ENCODE measurements at regions not wholly inside any gene's neighbourhood (a gene's known extent, or its start where the extent isn't known, plus 50 kb on each side); places are given as distances from the start of the nearest gene placed in this dataset.

- Histone ChIP-seq H3K9ac (ENCODE audit: low read depth, low read length) (no peak overlapping the region), H3K27me3 (ENCODE audit: control insufficient read depth, insufficient read depth, low read length) (no peaks in the 10 kb centered on the region), H3K4me3 (ENCODE audit: low read depth, low read length) (no peak overlapping the region)
Measured at GRCh38 chr2:105691947-105692390, 52.7 kb upstream of the NCK2 start.

GRCh38 chr2:105690566-105690965, 54.1 kb upstream of the NCK2 start:
- Histone ChIP-seq H3K4me1 (ENCODE audit: control insufficient read depth, insufficient read depth, low read length) (peaks cover 2% of the 10 kb centered on the region), H3K27me3 (ENCODE audit: control insufficient read depth, insufficient read depth, low read length) (no peaks in the 10 kb centered on the region), H3K4me3 (ENCODE audit: low read depth, low read length) (no peak overlapping the region), H3K36me3 (ENCODE audit: control insufficient read depth, insufficient read depth, low read length) (no peaks in the 10 kb centered on the region), H3K9ac (ENCODE audit: low read depth, low read length) (no peak overlapping the region), H3K9me3 (ENCODE audit: control insufficient read depth, insufficient read depth, low read length) (no peaks in the 10 kb centered on the region)

More at GRCh38 chr2:105691947-105692390, 52.7 kb upstream of the NCK2 start:
- Histone ChIP-seq H3K4me1 (ENCODE audit: control insufficient read depth, insufficient read depth, low read length) (peaks cover 2% of the 10 kb centered on the region), H3K9me3 (ENCODE audit: control insufficient read depth, insufficient read depth, low read length) (no peaks in the 10 kb centered on the region), H3K36me3 (ENCODE audit: control insufficient read depth, insufficient read depth, low read length) (no peaks in the 10 kb centered on the region)

GRCh38 chr2:105689484-105689883, 55.2 kb upstream of the NCK2 start:
- Histone ChIP-seq H3K4me1 (ENCODE audit: control insufficient read depth, insufficient read depth, low read length) (peaks cover 2% of the 10 kb centered on the region), H3K9me3 (ENCODE audit: control insufficient read depth, insufficient read depth, low read length) (no peaks in the 10 kb centered on the region), H3K27me3 (ENCODE audit: control insufficient read depth, insufficient read depth, low read length) (no peaks in the 10 kb centered on the region), H3K9ac (ENCODE audit: low read depth, low read length) (no peak overlapping the region), H3K36me3 (ENCODE audit: control insufficient read depth, insufficient read depth, low read length) (no peaks in the 10 kb centered on the region), H3K4me3 (ENCODE audit: low read depth, low read length) (no peak overlapping the region)

GRCh38 chr2:105688946-105689345, 55.8 kb upstream of the NCK2 start:
- no peaks in the 10 kb centered on the region for H3K9me3 ChIP-seq (ENCODE audit: control insufficient read depth, insufficient read depth, low read length)
- H3K27me3 ChIP-seq (ENCODE audit: control insufficient read depth, insufficient read depth, low read length), result no peaks in the 10 kb centered on the region
- H3K4me1 ChIP-seq (ENCODE audit: control insufficient read depth, insufficient read depth, low read length), result peaks cover 2% of the 10 kb centered on the region

GRCh38 chr2:105686588-105686987, 58.1 kb upstream of the NCK2 start:
- Histone ChIP-seq H3K9me3 (ENCODE audit: control insufficient read depth, insufficient read depth, low read length) (no peaks in the 10 kb centered on the region), H3K27me3 (ENCODE audit: control insufficient read depth, insufficient read depth, low read length) (no peaks in the 10 kb centered on the region), H3K4me3 (ENCODE audit: low read depth, low read length) (no peak overlapping the region), H3K36me3 (ENCODE audit: control insufficient read depth, insufficient read depth, low read length) (no peaks in the 10 kb centered on the region), H3K9ac (ENCODE audit: low read depth, low read length) (no peak overlapping the region), H3K4me1 (ENCODE audit: control insufficient read depth, insufficient read depth, low read length) (no peaks in the 10 kb centered on the region)

More at GRCh38 chr2:105688946-105689345, 55.8 kb upstream of the NCK2 start:
- Histone ChIP-seq H3K4me3 (ENCODE audit: low read depth, low read length) (no peak overlapping the region), H3K36me3 (ENCODE audit: control insufficient read depth, insufficient read depth, low read length) (no peaks in the 10 kb centered on the region), H3K9ac (ENCODE audit: low read depth, low read length) (no peak overlapping the region)

- Histone ChIP-seq H3K4me1 (ENCODE audit: control insufficient read depth, insufficient read depth, low read length) (no peaks in the 10 kb centered on the region), H3K36me3 (ENCODE audit: control insufficient read depth, insufficient read depth, low read length) (no peaks in the 10 kb centered on the region), H3K27me3 (ENCODE audit: control insufficient read depth, insufficient read depth, low read length) (no peaks in the 10 kb centered on the region), H3K9ac (ENCODE audit: low read depth, low read length) (no peak overlapping the region), H3K9me3 (ENCODE audit: control insufficient read depth, insufficient read depth, low read length) (no peaks in the 10 kb centered on the region), H3K4me3 (ENCODE audit: low read depth, low read length) (no peak overlapping the region)
Measured at GRCh38 chr2:105683011-105683492, 61.7 kb upstream of the NCK2 start.

GRCh38 chr2:105682401-105682800, 62.3 kb upstream of the NCK2 start:
- H3K4me3 ChIP-seq (ENCODE audit: low read depth, low read length), result no peak overlapping the region
- H3K4me1 ChIP-seq (ENCODE audit: control insufficient read depth, insufficient read depth, low read length), result no peaks in the 10 kb centered on the region
- H3K9ac ChIP-seq (ENCODE audit: low read depth, low read length), result no peak overlapping the region
- no peaks in the 10 kb centered on the region for H3K9me3 ChIP-seq (ENCODE audit: control insufficient read depth, insufficient read depth, low read length)
- no peaks in the 10 kb centered on the region for H3K36me3 ChIP-seq (ENCODE audit: control insufficient read depth, insufficient read depth, low read length)
- no peaks in the 10 kb centered on the region for H3K27me3 ChIP-seq (ENCODE audit: control insufficient read depth, insufficient read depth, low read length)

GRCh38 chr2:105681927-105682326, 62.8 kb upstream of the NCK2 start:
- no peaks in the 10 kb centered on the region for H3K9me3 ChIP-seq (ENCODE audit: control insufficient read depth, insufficient read depth, low read length)
- H3K36me3 ChIP-seq (ENCODE audit: control insufficient read depth, insufficient read depth, low read length), result no peaks in the 10 kb centered on the region

GRCh38 chr2:105680357-105680756, 64.4 kb upstream of the NCK2 start:
- no peaks in the 10 kb centered on the region for H3K9me3 ChIP-seq (ENCODE audit: control insufficient read depth, insufficient read depth, low read length)
- no peaks in the 10 kb centered on the region for H3K4me1 ChIP-seq (ENCODE audit: control insufficient read depth, insufficient read depth, low read length)
- no peak overlapping the region for H3K4me3 ChIP-seq (ENCODE audit: low read depth, low read length)
- peaks cover 2% of the 10 kb centered on the region for H3K27me3 ChIP-seq (ENCODE audit: control insufficient read depth, insufficient read depth, low read length)
- no peak overlapping the region for H3K9ac ChIP-seq (ENCODE audit: low read depth, low read length)
- H3K36me3 ChIP-seq (ENCODE audit: control insufficient read depth, insufficient read depth, low read length), result no peaks in the 10 kb centered on the region

More at GRCh38 chr2:105681927-105682326, 62.8 kb upstream of the NCK2 start:
- H3K4me1 ChIP-seq (ENCODE audit: control insufficient read depth, insufficient read depth, low read length), result no peaks in the 10 kb centered on the region
- no peaks in the 10 kb centered on the region for H3K27me3 ChIP-seq (ENCODE audit: control insufficient read depth, insufficient read depth, low read length)
- no peak overlapping the region for H3K4me3 ChIP-seq (ENCODE audit: low read depth, low read length)
- no peak overlapping the region for H3K9ac ChIP-seq (ENCODE audit: low read depth, low read length)

GRCh38 chr2:105678346-105678745, 66.4 kb upstream of the NCK2 start:
- Histone ChIP-seq H3K4me3 (ENCODE audit: low read depth, low read length) (no peak overlapping the region), H3K36me3 (ENCODE audit: control insufficient read depth, insufficient read depth, low read length) (no peaks in the 10 kb centered on the region), H3K9ac (ENCODE audit: low read depth, low read length) (no peak overlapping the region), H3K27me3 (ENCODE audit: control insufficient read depth, insufficient read depth, low read length) (peaks cover 2% of the 10 kb centered on the region), H3K4me1 (ENCODE audit: control insufficient read depth, insufficient read depth, low read length) (no peaks in the 10 kb centered on the region), H3K9me3 (ENCODE audit: control insufficient read depth, insufficient read depth, low read length) (no peaks in the 10 kb centered on the region)

GRCh38 chr2:105677901-105678300, 66.8 kb upstream of the NCK2 start:
- no peak overlapping the region for H3K9ac ChIP-seq (ENCODE audit: low read depth, low read length)
- no peaks in the 10 kb centered on the region for H3K4me1 ChIP-seq (ENCODE audit: control insufficient read depth, insufficient read depth, low read length)
- H3K4me3 ChIP-seq (ENCODE audit: low read depth, low read length), result no peak overlapping the region
- peaks cover 2% of the 10 kb centered on the region for H3K27me3 ChIP-seq (ENCODE audit: control insufficient read depth, insufficient read depth, low read length)
- no peaks in the 10 kb centered on the region for H3K36me3 ChIP-seq (ENCODE audit: control insufficient read depth, insufficient read depth, low read length)
- H3K9me3 ChIP-seq (ENCODE audit: control insufficient read depth, insufficient read depth, low read length), result no peaks in the 10 kb centered on the region

GRCh38 chr2:105675841-105676240, 68.9 kb upstream of the NCK2 start:
- Histone ChIP-seq H3K36me3 (ENCODE audit: control insufficient read depth, insufficient read depth, low read length) (no peaks in the 10 kb centered on the region), H3K27me3 (ENCODE audit: control insufficient read depth, insufficient read depth, low read length) (peaks cover 2% of the 10 kb centered on the region), H3K9ac (ENCODE audit: low read depth, low read length) (no peak overlapping the region), H3K9me3 (ENCODE audit: control insufficient read depth, insufficient read depth, low read length) (no peaks in the 10 kb centered on the region), H3K4me1 (ENCODE audit: control insufficient read depth, insufficient read depth, low read length) (no peaks in the 10 kb centered on the region), H3K4me3 (ENCODE audit: low read depth, low read length) (no peak overlapping the region)

All from iPS-15b (cell line).